ENCODE measurements at regions not wholly inside any gene's neighbourhood (a gene's known extent, or its start where the extent isn't known, plus 50 kb on each side); places are given as distances from the start of the nearest gene placed in this dataset.

DNA sequence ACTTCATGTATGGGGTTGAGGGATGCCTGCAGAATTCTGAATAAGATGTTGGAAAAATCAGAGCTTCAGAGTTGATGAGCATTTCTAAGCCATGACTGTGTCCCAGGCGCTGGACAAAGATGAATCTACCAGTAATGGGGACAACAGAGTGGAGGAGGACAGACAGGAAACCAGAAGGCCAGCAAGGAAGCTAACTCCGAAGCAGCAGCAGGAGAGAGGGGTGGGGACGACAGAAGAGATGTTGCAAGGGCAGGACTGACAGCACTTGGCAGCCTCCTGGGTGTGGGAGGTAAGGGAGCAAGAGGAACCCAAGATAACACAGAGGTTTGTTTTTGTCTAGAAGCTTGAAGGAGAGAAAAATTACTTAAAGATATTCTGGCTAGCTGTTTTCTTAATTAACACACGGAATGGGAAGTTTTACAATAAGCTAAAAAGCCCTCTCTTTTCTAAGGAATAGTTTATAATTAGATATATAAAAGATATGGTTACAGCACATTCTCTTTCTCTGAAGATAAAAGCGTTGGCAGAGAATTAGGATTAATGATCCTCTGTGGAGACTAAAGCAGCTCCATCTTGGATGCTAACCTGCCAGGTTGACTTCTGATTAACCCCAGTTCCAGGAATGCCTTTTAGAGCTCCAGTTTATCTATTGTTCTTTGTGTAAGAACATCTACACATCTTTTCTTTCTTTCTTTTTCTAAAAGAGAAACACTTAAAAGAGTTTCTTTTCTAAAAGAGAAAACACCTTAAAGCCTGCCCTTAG is 92.7 kb downstream of the TENT5C start (continued):
- TF ChIP-seq, protein P1, sequence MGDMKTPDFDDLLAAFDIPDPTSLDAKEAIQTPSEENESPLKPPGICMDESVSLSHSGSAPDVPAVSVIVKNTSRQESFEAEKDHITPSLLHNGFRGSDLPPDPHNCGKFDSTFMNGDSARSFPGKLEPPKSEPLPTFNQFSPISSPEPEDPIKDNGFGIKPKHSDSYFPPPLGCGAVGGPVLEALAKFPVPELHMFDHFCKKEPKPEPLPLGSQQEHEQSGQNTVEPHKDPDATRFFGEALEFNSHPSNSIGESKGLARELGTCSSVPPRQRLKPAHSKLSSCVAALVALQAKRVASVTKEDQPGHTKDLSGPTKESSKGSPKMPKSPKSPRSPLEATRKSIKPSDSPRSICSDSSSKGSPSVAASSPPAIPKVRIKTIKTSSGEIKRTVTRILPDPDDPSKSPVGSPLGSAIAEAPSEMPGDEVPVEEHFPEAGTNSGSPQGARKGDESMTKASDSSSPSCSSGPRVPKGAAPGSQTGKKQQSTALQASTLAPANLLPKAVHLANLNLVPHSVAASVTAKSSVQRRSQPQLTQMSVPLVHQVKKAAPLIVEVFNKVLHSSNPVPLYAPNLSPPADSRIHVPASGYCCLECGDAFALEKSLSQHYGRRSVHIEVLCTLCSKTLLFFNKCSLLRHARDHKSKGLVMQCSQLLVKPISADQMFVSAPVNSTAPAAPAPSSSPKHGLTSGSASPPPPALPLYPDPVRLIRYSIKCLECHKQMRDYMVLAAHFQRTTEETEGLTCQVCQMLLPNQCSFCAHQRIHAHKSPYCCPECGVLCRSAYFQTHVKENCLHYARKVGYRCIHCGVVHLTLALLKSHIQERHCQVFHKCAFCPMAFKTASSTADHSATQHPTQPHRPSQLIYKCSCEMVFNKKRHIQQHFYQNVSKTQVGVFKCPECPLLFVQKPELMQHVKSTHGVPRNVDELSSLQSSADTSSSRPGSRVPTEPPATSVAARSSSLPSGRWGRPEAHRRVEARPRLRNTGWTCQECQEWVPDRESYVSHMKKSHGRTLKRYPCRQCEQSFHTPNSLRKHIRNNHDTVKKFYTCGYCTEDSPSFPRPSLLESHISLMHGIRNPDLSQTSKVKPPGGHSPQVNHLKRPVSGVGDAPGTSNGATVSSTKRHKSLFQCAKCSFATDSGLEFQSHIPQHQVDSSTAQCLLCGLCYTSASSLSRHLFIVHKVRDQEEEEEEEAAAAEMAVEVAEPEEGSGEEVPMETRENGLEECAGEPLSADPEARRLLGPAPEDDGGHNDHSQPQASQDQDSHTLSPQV (IDR thresholded peaks at IDR 0.05): 0 out of 2 replicates have a peak, but pooled peaks have one; percentile 30
- TF ChIP-seq HDAC2 (IDR thresholded peaks at IDR 0.05): 0 out of 2 replicates have a peak, but pooled peaks have one; percentile 38
- TF ChIP-seq CBX3 (IDR thresholded peaks at IDR 0.05; ENCODE audit: borderline replicate concordance in 1 of 2, low read length in 2 of 2): peak in 1 of 2 experiments; percentile 76; a peak in 1 of 3 replicates
- TF ChIP-seq, protein P2, sequence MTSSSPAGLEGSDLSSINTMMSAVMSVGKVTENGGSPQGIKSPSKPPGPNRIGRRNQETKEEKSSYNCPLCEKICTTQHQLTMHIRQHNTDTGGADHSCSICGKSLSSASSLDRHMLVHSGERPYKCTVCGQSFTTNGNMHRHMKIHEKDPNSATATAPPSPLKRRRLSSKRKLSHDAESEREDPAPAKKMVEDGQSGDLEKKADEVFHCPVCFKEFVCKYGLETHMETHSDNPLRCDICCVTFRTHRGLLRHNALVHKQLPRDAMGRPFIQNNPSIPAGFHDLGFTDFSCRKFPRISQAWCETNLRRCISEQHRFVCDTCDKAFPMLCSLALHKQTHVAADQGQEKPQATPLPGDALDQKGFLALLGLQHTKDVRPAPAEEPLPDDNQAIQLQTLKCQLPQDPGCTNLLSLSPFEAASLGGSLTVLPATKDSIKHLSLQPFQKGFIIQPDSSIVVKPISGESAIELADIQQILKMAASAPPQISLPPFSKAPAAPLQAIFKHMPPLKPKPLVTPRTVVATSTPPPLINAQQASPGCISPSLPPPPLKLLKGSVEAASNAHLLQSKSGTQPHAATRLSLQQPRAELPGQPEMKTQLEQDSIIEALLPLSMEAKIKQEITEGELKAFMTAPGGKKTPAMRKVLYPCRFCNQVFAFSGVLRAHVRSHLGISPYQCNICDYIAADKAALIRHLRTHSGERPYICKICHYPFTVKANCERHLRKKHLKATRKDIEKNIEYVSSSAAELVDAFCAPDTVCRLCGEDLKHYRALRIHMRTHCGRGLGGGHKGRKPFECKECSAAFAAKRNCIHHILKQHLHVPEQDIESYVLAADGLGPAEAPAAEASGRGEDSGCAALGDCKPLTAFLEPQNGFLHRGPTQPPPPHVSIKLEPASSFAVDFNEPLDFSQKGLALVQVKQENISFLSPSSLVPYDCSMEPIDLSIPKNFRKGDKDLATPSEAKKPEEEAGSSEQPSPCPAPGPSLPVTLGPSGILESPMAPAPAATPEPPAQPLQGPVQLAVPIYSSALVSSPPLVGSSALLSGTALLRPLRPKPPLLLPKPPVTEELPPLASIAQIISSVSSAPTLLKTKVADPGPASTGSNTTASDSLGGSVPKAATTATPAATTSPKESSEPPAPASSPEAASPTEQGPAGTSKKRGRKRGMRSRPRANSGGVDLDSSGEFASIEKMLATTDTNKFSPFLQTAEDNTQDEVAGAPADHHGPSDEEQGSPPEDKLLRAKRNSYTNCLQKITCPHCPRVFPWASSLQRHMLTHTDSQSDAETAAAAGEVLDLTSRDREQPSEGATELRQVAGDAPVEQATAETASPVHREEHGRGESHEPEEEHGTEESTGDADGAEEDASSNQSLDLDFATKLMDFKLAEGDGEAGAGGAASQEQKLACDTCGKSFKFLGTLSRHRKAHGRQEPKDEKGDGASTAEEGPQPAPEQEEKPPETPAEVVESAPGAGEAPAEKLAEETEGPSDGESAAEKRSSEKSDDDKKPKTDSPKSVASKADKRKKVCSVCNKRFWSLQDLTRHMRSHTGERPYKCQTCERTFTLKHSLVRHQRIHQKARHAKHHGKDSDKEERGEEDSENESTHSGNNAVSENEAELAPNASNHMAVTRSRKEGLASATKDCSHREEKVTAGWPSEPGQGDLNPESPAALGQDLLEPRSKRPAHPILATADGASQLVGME (CRISPR knock-in tag; IDR thresholded peaks at IDR 0.05): no peak
- TF ChIP-seq RBM25 (IDR thresholded peaks at IDR 0.05; ENCODE audit: low read depth, low read length, severe bottlenecking): peak; percentile 79
- peak in 1 of 2 experiments; percentile 54; a peak in 1 of 4 replicates for TF ChIP-seq TRIM24 (IDR thresholded peaks at IDR 0.05)
- peak; percentile 77 to 83 for TF ChIP-seq KDM1A (IDR thresholded peaks at IDR 0.05)
- TF ChIP-seq ZNF444 (CRISPR knock-in tag; IDR thresholded peaks at IDR 0.05): no peak
- TF ChIP-seq HLTF (IDR thresholded peaks at IDR 0.05): peak; percentile 99
- TF ChIP-seq, protein P3, sequence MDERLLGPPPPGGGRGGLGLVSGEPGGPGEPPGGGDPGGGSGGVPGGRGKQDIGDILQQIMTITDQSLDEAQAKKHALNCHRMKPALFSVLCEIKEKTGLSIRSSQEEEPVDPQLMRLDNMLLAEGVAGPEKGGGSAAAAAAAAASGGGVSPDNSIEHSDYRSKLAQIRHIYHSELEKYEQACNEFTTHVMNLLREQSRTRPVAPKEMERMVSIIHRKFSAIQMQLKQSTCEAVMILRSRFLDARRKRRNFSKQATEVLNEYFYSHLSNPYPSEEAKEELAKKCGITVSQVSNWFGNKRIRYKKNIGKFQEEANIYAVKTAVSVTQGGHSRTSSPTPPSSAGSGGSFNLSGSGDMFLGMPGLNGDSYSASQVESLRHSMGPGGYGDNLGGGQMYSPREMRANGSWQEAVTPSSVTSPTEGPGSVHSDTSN (CRISPR knock-in tag; IDR thresholded peaks at IDR 0.05; ENCODE audit: low read depth): no peak
- TF ChIP-seq, protein P3 (tag; conservative IDR thresholded peaks at IDR 0.05; ENCODE audit: low read depth): 0 out of 2 replicates have a peak, but pooled peaks have one; percentile 21
- no peak for TF ChIP-seq KAT2B (IDR thresholded peaks at IDR 0.05; ENCODE audit: low read depth, low read length)
- no peak for TF ChIP-seq SAP30 (IDR thresholded peaks at IDR 0.05; ENCODE audit: borderline replicate concordance, insufficient read depth, low read depth, low read length, poor library complexity, severe bottlenecking)
- TF ChIP-seq CEBPB (tag; IDR thresholded peaks at IDR 0.05): peak; percentile 44; the same call in 1 of the 2 replicates
- peak; percentile 37; the same call in 1 of the 2 replicates for TF ChIP-seq CBFA2T3 (IDR thresholded peaks at IDR 0.05)
